Activated T-helper 17 cell treated with anti-CD3 and anti-CD28 coated beads, Interleukin-2, amount 50 U/mL, for 72 hours (primary cell): ENCODE measurements at regions not wholly inside any gene's neighbourhood (a gene's known extent, or its start where the extent isn't known, plus 50 kb on each side); places are given as distances from the start of the nearest gene placed in this dataset.
"Not testable (repeated sequence)": the region's sequence is repeated elsewhere in the genome, so short reads cannot be mapped to it uniquely, and the experiment has no call there.

Experiments used
- ATAC-seq: fragments of 150-1000 bp; cut with Tn5 transposase; replicated peaks from 2 replicates; pipeline ENCODE4 v1.10.0; 2021; ENCODE audit warnings: mild to moderate bottlenecking, moderate library complexity
- H3K27ac Mint-ChIP-seq: one replicate; pipeline ENCODE4 v1.8.0; 2022; ENCODE audit warnings: mixed read lengths
- H3K27me3 Mint-ChIP-seq: one replicate; pipeline ENCODE4 v1.8.0; 2022; ENCODE audit warnings: mixed read lengths
- H3K36me3 Mint-ChIP-seq: one replicate; pipeline ENCODE4 v1.8.0; 2022; ENCODE audit warnings: low read depth, mild to moderate bottlenecking, mixed read lengths
- H3K4me1 Mint-ChIP-seq: one replicate; pipeline ENCODE4 v1.8.0; 2022; ENCODE audit warnings: mixed read lengths
- H3K4me3 Mint-ChIP-seq: one replicate; pipeline ENCODE4 v1.8.0; 2022; ENCODE audit warnings: mild to moderate bottlenecking, mixed read lengths
- H3K9me3 Mint-ChIP-seq: one replicate; pipeline ENCODE4 v1.8.0; 2022; ENCODE audit warnings: mixed read lengths

DNA sequence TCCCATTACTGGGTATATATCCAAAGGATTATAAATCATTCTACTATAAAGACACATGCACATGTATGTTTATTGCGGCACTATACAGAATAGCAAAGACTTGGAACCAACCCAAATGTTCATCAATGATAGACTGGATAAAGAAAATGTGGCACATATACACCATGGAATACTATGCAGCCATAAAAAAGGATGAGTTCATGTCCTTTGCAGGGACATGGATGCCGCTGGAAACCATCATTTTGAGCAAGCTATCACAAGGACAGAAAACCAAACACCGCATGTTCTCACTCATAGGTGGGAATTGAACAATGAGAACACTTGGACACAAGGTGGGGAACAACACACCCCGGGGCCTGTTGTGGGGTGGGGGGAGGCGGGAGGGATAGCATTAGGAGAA, 57.0 kb upstream of the NEUROD1 start:
- peaks cover 21% of the 10 kb centered on the region for H3K27me3 Mint-ChIP-seq
- not testable (repeated sequence) for H3K4me1 Mint-ChIP-seq, H3K4me3 Mint-ChIP-seq, H3K27ac Mint-ChIP-seq, ATAC-seq, H3K9me3 Mint-ChIP-seq, H3K36me3 Mint-ChIP-seq

DNA sequence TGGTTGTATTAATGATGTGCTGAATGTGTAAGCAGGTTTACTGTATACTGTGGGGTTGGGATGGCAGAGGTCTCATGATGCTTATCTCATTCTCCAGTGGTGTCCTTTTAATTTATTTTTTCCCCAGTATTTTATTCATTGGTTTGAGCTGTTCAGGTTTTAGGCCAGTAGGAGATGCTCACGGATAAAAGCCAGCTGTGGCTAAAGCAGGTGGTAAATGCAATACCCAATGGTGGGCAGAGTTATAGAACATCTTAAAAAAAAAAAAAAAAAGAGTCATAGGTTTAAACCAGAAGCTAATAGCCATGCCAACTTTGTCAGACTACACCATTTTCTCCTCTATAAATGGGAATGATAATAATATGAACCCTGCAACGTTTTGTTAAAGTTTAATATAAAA, 57.8 kb upstream of the NEUROD1 start:
- Mint-ChIP-seq H3K27ac (no peak overlapping the region), H3K9me3 (no peaks in the 10 kb centered on the region), H3K27me3 (peaks cover 13% of the 10 kb centered on the region), H3K4me3 (no peak overlapping the region), H3K36me3 (no peaks in the 10 kb centered on the region), H3K4me1 (no peaks in the 10 kb centered on the region)
- ATAC-seq, result no peak

DNA sequence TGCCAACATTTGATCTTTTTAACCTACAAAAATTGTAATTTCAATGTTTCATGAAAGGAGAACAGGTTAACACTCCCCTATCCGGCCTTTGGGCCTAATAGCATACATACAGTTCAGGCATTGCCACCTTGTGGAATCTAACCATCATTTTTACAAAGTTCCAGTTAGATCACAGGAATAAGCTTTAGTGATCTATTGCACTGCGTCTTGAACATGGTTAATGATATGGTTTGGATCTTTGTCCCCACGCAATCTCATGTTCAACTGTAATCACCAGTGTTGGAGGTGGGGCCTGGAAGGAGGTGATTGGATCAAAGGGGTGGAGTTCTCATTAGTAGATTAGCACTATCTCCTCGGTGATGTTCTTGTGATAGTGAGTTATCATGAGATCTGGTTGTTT, 58.2 kb upstream of the NEUROD1 start:
- Mint-ChIP-seq H3K4me1 (no peaks in the 10 kb centered on the region), H3K9me3 (no peaks in the 10 kb centered on the region), H3K4me3 (no peak overlapping the region), H3K36me3 (no peaks in the 10 kb centered on the region), H3K27me3 (peaks cover 12% of the 10 kb centered on the region), H3K27ac (no peak overlapping the region)
- no peak for ATAC-seq

DNA sequence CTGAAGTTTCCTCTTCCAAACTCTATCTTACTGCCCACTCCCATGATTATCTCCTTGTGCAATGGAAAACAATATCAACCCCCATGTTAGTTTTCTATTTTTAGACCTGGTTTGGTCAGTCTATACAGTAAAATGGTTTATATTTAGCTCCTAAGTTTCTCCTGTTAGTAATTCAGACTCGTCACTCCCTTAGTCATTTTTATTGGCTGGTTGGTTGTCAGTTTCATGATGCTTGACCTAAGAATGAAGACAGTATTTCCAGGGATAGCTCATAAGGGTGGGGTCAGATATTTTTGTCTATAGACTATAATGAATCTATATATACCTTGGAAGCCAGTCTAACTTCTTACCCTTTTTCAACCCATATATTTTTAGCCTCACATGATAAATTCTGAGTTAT, 61.4 kb upstream of the NEUROD1 start:
- no peaks in the 10 kb centered on the region for H3K4me1 Mint-ChIP-seq
- H3K4me3 Mint-ChIP-seq, result no peak overlapping the region
- peaks cover 1% of the 10 kb centered on the region for H3K27me3 Mint-ChIP-seq
- H3K9me3 Mint-ChIP-seq, result no peaks in the 10 kb centered on the region
- H3K27ac Mint-ChIP-seq, result no peak overlapping the region
- no peaks in the 10 kb centered on the region for H3K36me3 Mint-ChIP-seq
- ATAC-seq, result no peak

DNA sequence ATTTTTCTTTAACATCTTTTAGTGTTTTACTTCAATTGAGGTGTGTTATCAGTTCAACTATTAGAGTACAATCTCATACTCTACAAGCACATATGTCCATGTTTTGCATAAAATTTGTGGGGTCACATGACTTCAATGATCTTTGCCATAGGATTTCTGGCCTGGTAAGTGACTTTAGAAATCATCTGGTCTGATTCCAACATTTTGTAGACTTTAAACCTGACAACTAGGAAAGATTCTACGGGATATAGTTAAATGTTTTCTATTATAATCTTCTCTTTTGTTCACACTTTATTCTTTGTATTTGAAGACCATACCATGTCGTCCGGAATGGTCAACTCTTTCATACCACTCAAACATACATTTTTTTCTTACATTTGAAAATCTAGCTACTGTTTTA, 62.0 kb upstream of the NEUROD1 start:
- peaks cover 5% of the 10 kb centered on the region for H3K27me3 Mint-ChIP-seq
- no peaks in the 10 kb centered on the region for H3K4me1 Mint-ChIP-seq
- ATAC-seq, result no peak
- no peaks in the 10 kb centered on the region for H3K9me3 Mint-ChIP-seq
- no peaks in the 10 kb centered on the region for H3K36me3 Mint-ChIP-seq
- no peak overlapping the region for H3K4me3 Mint-ChIP-seq
- H3K27ac Mint-ChIP-seq, result no peak overlapping the region

DNA sequence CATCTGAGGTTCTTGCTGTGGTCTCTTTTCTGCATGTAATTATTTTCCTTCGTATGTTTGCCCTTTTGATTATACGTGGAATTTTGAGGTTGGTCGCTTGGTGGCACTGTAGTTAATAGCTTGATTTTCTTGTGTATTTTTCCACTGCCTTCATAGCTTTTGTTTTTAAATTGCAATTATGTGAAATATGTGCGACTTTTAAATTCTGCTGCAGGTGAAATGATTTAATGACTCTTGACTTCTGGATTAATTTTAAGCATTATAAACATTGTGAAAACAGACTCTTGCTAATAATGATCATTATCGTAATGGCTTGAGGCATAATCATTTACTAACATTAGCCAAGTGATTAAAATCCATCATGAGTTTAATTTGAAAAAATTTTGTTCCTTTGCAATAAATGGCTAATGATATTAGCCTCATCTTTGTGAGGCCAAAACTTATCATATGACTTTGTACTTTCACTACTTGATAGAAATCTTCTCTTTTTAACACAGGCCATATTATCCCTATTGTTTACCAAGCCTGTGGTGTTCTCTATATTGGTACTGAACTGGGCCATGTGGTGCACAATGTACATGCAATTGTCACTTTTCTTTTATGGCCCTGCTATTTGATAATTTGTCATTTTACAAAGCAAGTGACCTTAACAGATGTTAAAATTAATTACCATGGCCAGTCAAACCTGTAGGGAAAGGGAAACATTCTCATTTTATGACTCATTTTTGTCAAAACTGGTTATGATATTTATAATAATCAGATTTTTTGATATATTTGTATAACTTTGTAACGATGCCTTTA, 62.8 kb upstream of the NEUROD1 start:
- Mint-ChIP-seq H3K4me1 (no peaks in the 10 kb centered on the region), H3K4me3 (no peak overlapping the region), H3K36me3 (no peaks in the 10 kb centered on the region), H3K27ac (no peak overlapping the region), H3K9me3 (no peaks in the 10 kb centered on the region), H3K27me3 (peaks cover 9% of the 10 kb centered on the region)
- ATAC-seq, result no peak

DNA sequence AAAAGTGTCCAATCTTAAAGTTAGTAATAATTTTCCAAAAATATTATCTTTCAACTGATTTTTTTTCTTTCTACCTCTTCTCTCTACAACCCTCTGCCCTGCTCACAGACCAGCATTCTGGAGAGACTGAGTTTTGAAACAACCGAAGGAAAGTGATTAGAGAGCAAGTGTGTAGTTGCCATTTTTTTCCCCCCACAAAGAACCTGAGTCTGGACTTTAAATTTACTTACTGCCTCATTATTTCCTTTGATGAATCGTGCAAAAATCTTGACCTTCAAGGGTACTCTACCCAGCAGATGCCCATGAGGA, 63.4 kb upstream of the NEUROD1 start:
- H3K4me1 Mint-ChIP-seq, result no peaks in the 10 kb centered on the region
- no peaks in the 10 kb centered on the region for H3K9me3 Mint-ChIP-seq

DNA sequence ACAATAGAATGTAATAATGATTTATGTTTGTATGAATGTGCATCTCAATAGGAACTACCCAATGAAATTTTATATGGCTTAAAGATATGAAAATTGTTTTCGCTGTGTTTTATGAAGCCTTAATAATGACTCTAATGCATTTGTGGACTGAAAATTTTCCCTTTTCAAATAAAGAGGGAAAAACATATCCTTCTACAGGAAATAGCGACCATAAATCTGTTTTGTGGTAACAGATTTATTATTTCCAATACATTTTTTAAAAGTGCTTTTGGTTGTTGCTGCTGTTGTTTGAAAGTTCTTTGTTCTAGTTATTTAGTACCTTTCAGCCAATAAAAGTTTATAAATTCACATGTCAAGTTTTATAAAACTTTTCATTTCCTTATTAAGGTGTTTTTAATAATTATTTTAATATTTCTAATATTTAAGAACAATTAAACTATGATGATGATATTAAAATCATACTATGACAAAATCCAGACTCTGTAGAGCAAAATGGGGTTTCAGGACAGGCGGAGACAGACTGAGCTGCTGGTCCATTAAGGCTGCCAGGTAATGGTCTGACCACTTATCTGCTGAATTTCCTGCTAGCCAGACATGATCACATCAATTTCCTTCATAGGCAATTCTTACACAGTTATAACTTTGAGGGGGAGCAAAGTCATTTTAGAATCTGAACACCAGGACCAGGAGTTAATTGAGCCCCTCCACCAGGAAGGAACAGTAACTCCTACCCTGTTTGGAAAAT, 65.7 kb upstream of the NEUROD1 start:
- ATAC-seq, result no peak
- H3K9me3 Mint-ChIP-seq, result no peaks in the 10 kb centered on the region
- no peak overlapping the region for H3K4me3 Mint-ChIP-seq
- H3K4me1 Mint-ChIP-seq, result no peaks in the 10 kb centered on the region
- no peak overlapping the region for H3K27ac Mint-ChIP-seq
- no peaks in the 10 kb centered on the region for H3K36me3 Mint-ChIP-seq
- H3K27me3 Mint-ChIP-seq, result peaks cover 22% of the 10 kb centered on the region

More for the DNA sequence above, 63.4 kb upstream of the NEUROD1 start:
- Mint-ChIP-seq H3K4me3 (no peak overlapping the region), H3K27ac (no peak overlapping the region), H3K36me3 (no peaks in the 10 kb centered on the region), H3K27me3 (peaks cover 14% of the 10 kb centered on the region)
- no peak for ATAC-seq

DNA sequence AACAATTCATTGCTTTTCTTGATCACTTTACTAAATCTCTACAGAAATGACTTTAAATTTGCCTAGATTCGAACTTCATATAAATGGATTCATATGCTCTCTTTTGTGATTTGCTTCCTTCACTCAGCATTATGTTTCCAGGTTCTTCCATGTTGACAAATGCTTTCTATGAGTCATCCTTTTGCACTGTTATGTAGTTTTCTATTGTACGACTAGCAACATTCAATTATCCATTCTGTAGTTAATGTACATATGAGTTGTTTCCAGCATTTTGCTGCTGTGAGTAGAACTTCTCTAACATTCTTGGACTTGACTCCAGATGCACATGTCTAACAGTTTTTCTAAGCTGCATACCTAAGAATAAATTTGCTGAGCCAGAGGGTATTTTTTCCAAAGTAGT, 66.5 kb upstream of the NEUROD1 start:
- H3K27ac Mint-ChIP-seq, result no peak overlapping the region
- H3K4me1 Mint-ChIP-seq, result no peaks in the 10 kb centered on the region
- peaks cover 26% of the 10 kb centered on the region for H3K27me3 Mint-ChIP-seq
- no peak overlapping the region for H3K4me3 Mint-ChIP-seq
- no peaks in the 10 kb centered on the region for H3K36me3 Mint-ChIP-seq
- ATAC-seq, result no peak
- H3K9me3 Mint-ChIP-seq, result no peaks in the 10 kb centered on the region

DNA sequence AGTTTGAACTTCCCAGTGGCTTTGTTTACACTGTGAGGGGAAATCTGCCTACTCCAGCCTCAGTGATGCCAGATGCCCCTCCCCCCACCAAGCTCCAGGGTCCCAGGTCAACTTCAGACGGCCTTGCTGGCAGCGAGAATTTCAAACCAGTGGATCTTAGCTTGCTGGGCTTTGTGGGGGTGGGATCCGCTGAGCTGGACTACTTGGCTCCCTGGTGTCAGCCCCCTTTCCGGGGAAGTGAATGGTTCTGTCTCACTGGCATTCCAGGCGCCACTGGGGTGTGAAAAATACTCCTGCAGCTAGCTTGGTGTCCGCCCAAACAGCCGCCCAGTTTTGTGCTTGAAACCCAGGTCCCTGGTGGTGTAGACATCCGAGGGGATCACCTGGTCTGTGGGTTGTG, 70.0 kb upstream of the NEUROD1 start:
- Mint-ChIP-seq H3K9me3 (no peaks in the 10 kb centered on the region), H3K27ac (no peak overlapping the region), H3K4me3 (no peak overlapping the region), H3K36me3 (no peaks in the 10 kb centered on the region), H3K27me3 (peaks cover 39% of the 10 kb centered on the region), H3K4me1 (no peaks in the 10 kb centered on the region)
- ATAC-seq, result no peak

DNA sequence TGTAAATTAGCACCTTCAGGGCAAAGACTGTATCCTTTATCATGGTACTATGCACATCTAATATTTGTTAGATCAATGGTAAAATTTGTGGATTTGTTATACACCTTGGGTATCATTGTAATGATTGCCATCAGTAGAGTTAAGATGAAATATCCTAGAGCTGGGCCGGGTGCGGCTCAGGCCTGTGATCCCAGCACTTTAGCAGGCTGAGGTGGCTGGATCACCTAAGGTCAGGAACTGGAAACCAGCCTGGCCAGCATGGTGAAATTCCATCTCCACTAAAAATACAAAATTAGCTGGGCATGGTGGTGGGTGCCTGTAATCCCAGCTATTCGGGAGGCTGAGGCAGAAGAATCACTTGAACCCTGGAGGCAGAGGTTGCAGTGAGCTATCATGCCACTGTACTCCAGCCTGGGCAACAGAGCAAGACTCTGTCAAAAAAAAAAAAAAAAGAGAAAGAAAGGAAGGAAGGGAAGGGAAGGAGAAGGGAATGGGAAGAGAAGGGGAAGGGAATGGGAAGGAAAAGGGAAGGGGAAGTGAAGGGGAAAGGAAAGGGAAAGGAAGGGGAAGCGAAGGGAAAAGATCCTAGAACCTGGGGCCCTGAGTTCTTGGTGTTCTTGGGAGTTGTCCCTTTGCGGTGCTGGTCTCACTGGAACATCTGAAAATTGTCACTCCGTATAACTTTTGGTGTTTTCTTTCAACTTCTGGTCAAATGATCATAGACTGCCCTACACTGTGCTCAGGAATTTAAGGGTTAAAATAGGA, 71.1 kb upstream of the NEUROD1 start:
- Mint-ChIP-seq H3K27ac (no peak overlapping the region), H3K36me3 (no peaks in the 10 kb centered on the region), H3K9me3 (no peaks in the 10 kb centered on the region), H3K27me3 (peaks cover 44% of the 10 kb centered on the region), H3K4me1 (no peaks in the 10 kb centered on the region), H3K4me3 (no peak overlapping the region)
- no peak for ATAC-seq

DNA sequence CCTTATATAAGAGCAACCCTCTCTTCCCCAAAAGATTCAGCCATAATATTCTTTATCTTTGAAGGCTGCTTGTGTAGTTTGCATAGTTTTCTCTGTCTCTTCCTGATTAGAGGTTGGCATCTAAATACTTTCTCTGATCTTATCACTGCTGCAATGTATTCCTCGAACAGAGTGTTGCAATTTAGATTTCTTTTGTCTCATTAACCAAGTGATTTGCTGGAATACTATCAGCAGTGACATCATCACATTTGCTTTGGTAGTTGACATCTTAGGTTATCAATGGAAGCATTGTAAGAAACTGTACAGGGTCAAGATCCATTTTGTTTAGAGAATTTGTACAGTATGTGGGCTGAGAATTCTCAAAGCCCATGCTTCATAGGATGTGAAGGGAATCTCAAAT, 72.0 kb upstream of the NEUROD1 start:
- Mint-ChIP-seq H3K4me1 (no peaks in the 10 kb centered on the region), H3K36me3 (no peaks in the 10 kb centered on the region), H3K9me3 (no peaks in the 10 kb centered on the region), H3K27me3 (peaks cover 40% of the 10 kb centered on the region), H3K27ac (no peak overlapping the region), H3K4me3 (no peak overlapping the region)
- no peak for ATAC-seq

DNA sequence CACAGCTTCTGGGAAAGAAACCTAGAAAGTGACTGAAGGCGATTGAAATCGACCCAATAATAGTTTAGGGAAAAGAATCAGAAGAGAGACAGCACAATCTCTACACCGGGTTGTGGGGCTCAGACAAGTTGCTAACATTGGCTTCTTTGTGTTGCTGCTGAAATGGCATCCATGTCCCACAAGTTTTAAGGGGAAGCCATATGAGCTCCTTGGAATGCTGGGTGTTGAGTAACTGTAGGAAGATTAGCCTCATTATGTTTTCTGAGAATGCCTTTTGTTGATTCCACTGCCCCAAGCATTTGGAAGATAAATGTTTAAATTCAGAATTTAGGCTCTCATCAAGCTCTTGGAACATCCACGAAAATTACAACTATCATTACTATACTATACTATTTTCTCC, 73.4 kb upstream of the NEUROD1 start:
- no peaks in the 10 kb centered on the region for H3K9me3 Mint-ChIP-seq
- H3K27me3 Mint-ChIP-seq, result peaks cover 31% of the 10 kb centered on the region
- no peak overlapping the region for H3K4me3 Mint-ChIP-seq
- no peaks in the 10 kb centered on the region for H3K36me3 Mint-ChIP-seq
- no peaks in the 10 kb centered on the region for H3K4me1 Mint-ChIP-seq
- no peak overlapping the region for H3K27ac Mint-ChIP-seq
- no peak for ATAC-seq

DNA sequence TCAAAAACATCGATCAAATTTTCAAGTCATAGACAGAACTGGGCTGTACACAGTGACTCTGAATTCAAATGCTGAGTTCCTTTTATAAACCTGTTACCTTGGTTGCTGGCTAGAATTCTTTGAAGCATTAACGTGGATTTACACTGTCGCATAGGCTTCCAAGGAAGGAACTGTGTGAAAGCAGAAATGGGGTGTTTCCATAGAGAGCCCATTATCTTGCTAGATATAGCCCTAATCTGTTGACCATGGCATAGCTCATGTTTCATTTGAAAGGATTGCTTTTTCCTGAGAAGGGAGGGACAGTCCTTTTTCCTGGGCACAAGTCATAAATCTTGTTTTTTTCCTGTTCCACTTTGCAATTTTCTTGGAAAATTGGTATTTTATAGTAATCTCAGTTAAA, 73.8 kb upstream of the NEUROD1 start:
- no peak overlapping the region for H3K4me3 Mint-ChIP-seq
- no peak for ATAC-seq

DNA sequence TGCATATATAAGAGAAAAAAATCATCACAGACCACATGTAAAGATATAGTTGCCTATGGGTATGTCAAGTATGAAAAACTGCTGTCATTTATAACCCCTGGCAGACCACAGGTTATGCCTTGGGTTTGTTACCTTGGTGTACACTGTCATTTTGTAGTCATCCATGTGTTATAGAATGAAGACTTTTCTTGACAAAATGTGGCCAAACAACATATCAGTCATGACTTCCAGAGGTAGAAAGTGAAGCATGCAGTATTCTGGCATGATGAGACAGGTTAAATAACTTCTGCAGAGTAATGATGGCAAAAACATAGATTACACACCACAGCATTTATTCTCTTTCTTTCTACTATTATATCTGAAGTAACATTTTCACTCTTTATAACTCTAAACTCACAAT, 74.9 kb upstream of the NEUROD1 start:
- Mint-ChIP-seq H3K4me3 (no peak overlapping the region), H3K27me3 (peaks cover 35% of the 10 kb centered on the region), H3K4me1 (no peaks in the 10 kb centered on the region), H3K36me3 (no peaks in the 10 kb centered on the region), H3K27ac (no peak overlapping the region), H3K9me3 (peaks cover 5% of the 10 kb centered on the region)
- ATAC-seq, result no peak

More for the DNA sequence above, 73.8 kb upstream of the NEUROD1 start:
- H3K27me3 Mint-ChIP-seq, result peaks cover 32% of the 10 kb centered on the region
- H3K9me3 Mint-ChIP-seq, result no peaks in the 10 kb centered on the region
- H3K27ac Mint-ChIP-seq, result no peak overlapping the region
- H3K36me3 Mint-ChIP-seq, result no peaks in the 10 kb centered on the region
- no peaks in the 10 kb centered on the region for H3K4me1 Mint-ChIP-seq
